ENCODE measurements at regions not wholly inside any gene's neighbourhood (a gene's known extent, or its start where the extent isn't known, plus 50 kb on each side); places are given as distances from the start of the nearest gene placed in this dataset.
A peak's percentile ranks its signal among the peaks of the same experiment; 100 is the strongest.
"Not testable (repeated sequence)": the region's sequence is repeated elsewhere in the genome, so short reads cannot be mapped to it uniquely, and the experiment has no call there.

- no peak for TF ChIP-seq CTCF (IDR thresholded peaks at IDR 0.05; ENCODE audit: unreplicated experiment)
- no TSS peak for BruUV-seq (replicated peaks)
- no peak overlapping the region for H3K27ac Mint-ChIP-seq (ENCODE audit: low read depth, unreplicated experiment)
These were observed 179.5 kb upstream of the PKN2 start for GRCh38 chr1:88504601-88505000.

GRCh38 chr1:88509379-88509778, 174.7 kb upstream of the PKN2 start:
- DNase-seq (ENCODE audit: unreplicated experiment): peak; percentile 43
- H3K27ac Mint-ChIP-seq (ENCODE audit: low read depth, unreplicated experiment): no peak overlapping the region
- no peak for TF ChIP-seq CTCF (IDR thresholded peaks at IDR 0.05; ENCODE audit: unreplicated experiment)
- ChIA-PET CTCF (no interaction called here), POLR2A (no interaction called here)
- BruUV-seq (replicated peaks): no TSS peak
- H3K4me1 Mint-ChIP-seq (ENCODE audit: insufficient read depth, unreplicated experiment): no peaks in the 10 kb centered on the region
- no peaks in the 10 kb centered on the region for H3K9me3 Mint-ChIP-seq (ENCODE audit: unreplicated experiment)
- no peaks in the 10 kb centered on the region for H3K27me3 Mint-ChIP-seq (ENCODE audit: insufficient read depth, unreplicated experiment)
- no peak overlapping the region for H3K4me3 Mint-ChIP-seq (ENCODE audit: unreplicated experiment)
- no peaks in the 10 kb centered on the region for H3K36me3 Mint-ChIP-seq (ENCODE audit: insufficient read depth, unreplicated experiment)
- intact Hi-C loops (cut with micrococcal nuclease): no loop called here

More at GRCh38 chr1:88504601-88505000, 179.5 kb upstream of the PKN2 start:
- no peaks in the 10 kb centered on the region for H3K36me3 Mint-ChIP-seq (ENCODE audit: insufficient read depth, unreplicated experiment)
- H3K4me1 Mint-ChIP-seq (ENCODE audit: insufficient read depth, unreplicated experiment): no peaks in the 10 kb centered on the region
- intact Hi-C loops (cut with micrococcal nuclease): no loop called here
- H3K4me3 Mint-ChIP-seq (ENCODE audit: unreplicated experiment): no peak overlapping the region
- ChIA-PET CTCF (interaction anchor here (0.6 kb wide), 1 partner anchor 1246 kb away, joined by 4 read pairs; no protein-coding TSS in a partner anchor), POLR2A (no interaction called here)
- no peaks in the 10 kb centered on the region for H3K9me3 Mint-ChIP-seq (ENCODE audit: unreplicated experiment)
- peaks cover 19% of the 10 kb centered on the region for H3K27me3 Mint-ChIP-seq (ENCODE audit: insufficient read depth, unreplicated experiment)
- DNase-seq (ENCODE audit: unreplicated experiment): no peak

- Mint-ChIP-seq H3K4me1 (ENCODE audit: insufficient read depth, unreplicated experiment) (no peaks in the 10 kb centered on the region), H3K27me3 (ENCODE audit: insufficient read depth, unreplicated experiment) (peaks cover 19% of the 10 kb centered on the region), H3K36me3 (ENCODE audit: insufficient read depth, unreplicated experiment) (no peaks in the 10 kb centered on the region), H3K9me3 (ENCODE audit: unreplicated experiment) (no peaks in the 10 kb centered on the region), H3K27ac (ENCODE audit: low read depth, unreplicated experiment) (no peak overlapping the region), H3K4me3 (ENCODE audit: unreplicated experiment) (no peak overlapping the region)
- intact Hi-C loops (cut with micrococcal nuclease): no loop called here
- TF ChIP-seq CTCF (IDR thresholded peaks at IDR 0.05; ENCODE audit: unreplicated experiment): no peak
- BruUV-seq (replicated peaks): no TSS peak
- CTCF ChIA-PET: interaction anchor here (0.7 to 1.2 kb wide), 2 partner anchors 16 to 36 kb away, joined by 3 read pairs; no protein-coding TSS in a partner anchor
- no peak for DNase-seq (ENCODE audit: unreplicated experiment)
- POLR2A ChIA-PET: interaction anchor here (0.7 kb wide), 1 partner anchor 375 kb away, joined by 3 read pairs; no protein-coding TSS in a partner anchor
These were observed 169.5 kb upstream of the PKN2 start for GRCh38 chr1:88514544-88515060.

GRCh38 chr1:88517499-88517898, 166.6 kb upstream of the PKN2 start:
- CTCF ChIA-PET; intact Hi-C loops (cut with micrococcal nuclease); POLR2A ChIA-PET: not testable (repeated sequence)

GRCh38 chr1:88519156-88519555, 164.9 kb upstream of the PKN2 start:
- ChIA-PET POLR2A (no interaction called here), CTCF (interaction anchor here (0.7 kb wide), 1 partner anchor 22 kb away, joined by 4 read pairs; no protein-coding TSS in a partner anchor)
- Mint-ChIP-seq H3K27me3 (ENCODE audit: insufficient read depth, unreplicated experiment) (peaks cover 19% of the 10 kb centered on the region), H3K27ac (ENCODE audit: low read depth, unreplicated experiment) (no peak overlapping the region), H3K9me3 (ENCODE audit: unreplicated experiment) (no peaks in the 10 kb centered on the region), H3K4me3 (ENCODE audit: unreplicated experiment) (no peak overlapping the region), H3K4me1 (ENCODE audit: insufficient read depth, unreplicated experiment) (no peaks in the 10 kb centered on the region), H3K36me3 (ENCODE audit: insufficient read depth, unreplicated experiment) (no peaks in the 10 kb centered on the region)
- intact Hi-C loops (cut with micrococcal nuclease): no loop called here
- DNase-seq (ENCODE audit: unreplicated experiment): no peak
- no TSS peak for BruUV-seq (replicated peaks)
- TF ChIP-seq CTCF (IDR thresholded peaks at IDR 0.05; ENCODE audit: unreplicated experiment): no peak

More at GRCh38 chr1:88517499-88517898, 166.6 kb upstream of the PKN2 start:
- not testable (repeated sequence) for H3K27ac Mint-ChIP-seq (ENCODE audit: low read depth, unreplicated experiment); H3K4me1 Mint-ChIP-seq (ENCODE audit: insufficient read depth, unreplicated experiment); H3K4me3 Mint-ChIP-seq (ENCODE audit: unreplicated experiment); DNase-seq (ENCODE audit: unreplicated experiment); BruUV-seq (replicated peaks); H3K36me3 Mint-ChIP-seq (ENCODE audit: insufficient read depth, unreplicated experiment); H3K9me3 Mint-ChIP-seq (ENCODE audit: unreplicated experiment)
- H3K27me3 Mint-ChIP-seq (ENCODE audit: insufficient read depth, unreplicated experiment): peaks cover 19% of the 10 kb centered on the region

Measured in MCF 10A (cell line).